Testis (tissue), 2 donors: ENCODE measurements at regions not wholly inside any gene's neighbourhood (a gene's known extent, or its start where the extent isn't known, plus 50 kb on each side); places are given as distances from the start of the nearest gene placed in this dataset.

Experiments
- CTCF ChIP-seq, 3 experiments: fragments of 450-650 bp in 2 of 3; fragments of 200-600 bp in 1 of 3; sonication (generic) in 1 of 3; IDR thresholded peaks; one replicate each; pipeline ENCODE4 v1.5.1; 2016 to 2019; ENCODE audit warnings: antibody characterized with exemption in 3 of 3, mild to moderate bottlenecking in 2 of 3, moderate library complexity in 1 of 3
- POLR2A ChIP-seq: fragments of 450-650 bp; IDR thresholded peaks from one replicate; pipeline ENCODE4 v1.6.1; 2017; ENCODE audit warnings: antibody characterized with exemption, mild to moderate bottlenecking, moderate library complexity

- TF ChIP-seq CTCF (IDR thresholded peaks at IDR 0.05) (no peak), POLR2A (no peak)
Measured at GRCh38 chr2:215660687-215661086, 224.8 kb upstream of the FN1 start.
